Osteoblast (primary cell): ENCODE measurements at regions not wholly inside any gene's neighbourhood (a gene's known extent, or its start where the extent isn't known, plus 50 kb on each side); places are given as distances from the start of the nearest gene placed in this dataset.

Source experiments
- DNase-seq: peaks from one replicate; pipeline ENCODE4 v3.0.0; 2011; ENCODE audit warnings: low spot score, mixed read lengths; ENCODE audit not compliant: insufficient read length; ENCODE audit errors: missing footprints
- H2AFZ ChIP-seq: 2 replicates; pipeline ENCODE4 v1.6.0; 2011; ENCODE audit warnings: mild to moderate bottlenecking, low read length
- H3K27ac ChIP-seq: 2 replicates; pipeline ENCODE4 v1.5.1; 2011; ENCODE audit warnings: mild to moderate bottlenecking, low read depth, low read length, moderate library complexity
- H3K27me3 ChIP-seq: 2 replicates; pipeline ENCODE4 v1.6.0; 2012; ENCODE audit warnings: mild to moderate bottlenecking, control low read depth, inconsistent platforms, low read length, moderate library complexity; ENCODE audit not compliant: insufficient read depth
- H3K36me3 ChIP-seq: 2 replicates; pipeline ENCODE4 v1.5.1; 2011; ENCODE audit warnings: mild to moderate bottlenecking, low read length, control low read depth, moderate library complexity; ENCODE audit not compliant: insufficient read depth
- H3K4me1 ChIP-seq: 2 replicates; pipeline ENCODE4 v1.5.1; 2011; ENCODE audit warnings: mild to moderate bottlenecking, low read length, control low read depth, moderate library complexity; ENCODE audit not compliant: insufficient read depth
- H3K4me2 ChIP-seq: 2 replicates; pipeline ENCODE4 v1.6.0; 2011; ENCODE audit warnings: mild to moderate bottlenecking, low read length; ENCODE audit not compliant: insufficient read depth
- H3K4me3 ChIP-seq: fragments of 200-600 bp; sonication (generic); 3 replicates; pipeline ENCODE4 v1.5.1; 2012; ENCODE audit warnings: mild to moderate bottlenecking, low read length, inconsistent platforms; ENCODE audit not compliant: insufficient read depth
- H3K79me2 ChIP-seq: 2 replicates; pipeline ENCODE4 v1.6.0; 2012; ENCODE audit warnings: mild to moderate bottlenecking, low read length, control low read depth, inconsistent platforms; ENCODE audit not compliant: insufficient read depth
- H3K9me3 ChIP-seq: 2 replicates; pipeline ENCODE4 v1.5.1; 2011; ENCODE audit warnings: low read depth, low read length, control low read depth
- H4K20me1 ChIP-seq: 2 replicates; pipeline ENCODE4 v1.6.0; 2012; ENCODE audit warnings: mild to moderate bottlenecking, low read length, control low read depth; ENCODE audit not compliant: insufficient read depth
- TF ChIP-seq, protein P1 (sequence below): IDR thresholded peaks from 2 replicates; pipeline ENCODE4 v1.5.1; 2011; ENCODE audit warnings: mild to moderate bottlenecking, low read depth, low read length, moderate library complexity; ENCODE audit errors: extremely low read depth

DNA sequence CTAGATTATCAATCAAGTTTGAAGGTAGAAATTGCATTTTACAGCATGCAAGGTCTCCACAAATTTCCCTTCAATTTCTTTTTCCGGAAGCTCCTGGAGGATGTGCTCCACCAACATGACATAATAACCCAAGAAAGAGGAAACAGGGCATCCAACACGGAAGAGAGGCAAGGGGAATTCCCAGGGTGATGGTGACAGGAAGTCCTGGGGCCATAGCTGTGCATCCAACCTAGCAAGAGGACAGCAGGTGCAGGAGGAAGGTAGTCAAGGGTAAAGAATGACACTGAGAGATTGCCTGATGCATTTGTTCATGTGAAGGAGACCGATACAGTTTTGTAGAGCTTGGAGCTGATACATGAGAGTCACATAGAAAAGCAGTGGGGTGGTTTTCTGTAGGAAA, 115.7 kb upstream of the LSM6 start:
- no peaks in the 10 kb centered on the region for H3K4me1 ChIP-seq
- no peaks in the 10 kb centered on the region for H3K36me3 ChIP-seq
- no peak overlapping the region for H2AFZ ChIP-seq
- H4K20me1 ChIP-seq: no peaks in the 10 kb centered on the region
- DNase-seq: no peak
- H3K4me3 ChIP-seq: no peak overlapping the region
- peaks cover 14% of the 10 kb centered on the region for H3K27me3 ChIP-seq
- H3K4me2 ChIP-seq: no peak overlapping the region
- TF ChIP-seq, protein P1, sequence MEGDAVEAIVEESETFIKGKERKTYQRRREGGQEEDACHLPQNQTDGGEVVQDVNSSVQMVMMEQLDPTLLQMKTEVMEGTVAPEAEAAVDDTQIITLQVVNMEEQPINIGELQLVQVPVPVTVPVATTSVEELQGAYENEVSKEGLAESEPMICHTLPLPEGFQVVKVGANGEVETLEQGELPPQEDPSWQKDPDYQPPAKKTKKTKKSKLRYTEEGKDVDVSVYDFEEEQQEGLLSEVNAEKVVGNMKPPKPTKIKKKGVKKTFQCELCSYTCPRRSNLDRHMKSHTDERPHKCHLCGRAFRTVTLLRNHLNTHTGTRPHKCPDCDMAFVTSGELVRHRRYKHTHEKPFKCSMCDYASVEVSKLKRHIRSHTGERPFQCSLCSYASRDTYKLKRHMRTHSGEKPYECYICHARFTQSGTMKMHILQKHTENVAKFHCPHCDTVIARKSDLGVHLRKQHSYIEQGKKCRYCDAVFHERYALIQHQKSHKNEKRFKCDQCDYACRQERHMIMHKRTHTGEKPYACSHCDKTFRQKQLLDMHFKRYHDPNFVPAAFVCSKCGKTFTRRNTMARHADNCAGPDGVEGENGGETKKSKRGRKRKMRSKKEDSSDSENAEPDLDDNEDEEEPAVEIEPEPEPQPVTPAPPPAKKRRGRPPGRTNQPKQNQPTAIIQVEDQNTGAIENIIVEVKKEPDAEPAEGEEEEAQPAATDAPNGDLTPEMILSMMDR: no peak
- H3K9me3 ChIP-seq: no peaks in the 10 kb centered on the region
- H3K27ac ChIP-seq: no peak overlapping the region
- H3K79me2 ChIP-seq: no peaks in the 10 kb centered on the region

- no peak overlapping the region for H2AFZ ChIP-seq
- no peak overlapping the region for H3K4me2 ChIP-seq
- no peaks in the 10 kb centered on the region for H3K36me3 ChIP-seq
- peaks cover 4% of the 10 kb centered on the region for H3K4me1 ChIP-seq
- no peaks in the 10 kb centered on the region for H3K79me2 ChIP-seq
- H3K27me3 ChIP-seq: peaks cover 14% of the 10 kb centered on the region
- TF ChIP-seq, protein P1: no peak
- H3K27ac ChIP-seq: no peak overlapping the region
- no peaks in the 10 kb centered on the region for H4K20me1 ChIP-seq
- no peaks in the 10 kb centered on the region for H3K9me3 ChIP-seq
- DNase-seq: no peak
- H3K4me3 ChIP-seq: no peak overlapping the region
Observed at GRCh38 chr4:146059151-146059550, 116.4 kb upstream of the LSM6 start.

DNA sequence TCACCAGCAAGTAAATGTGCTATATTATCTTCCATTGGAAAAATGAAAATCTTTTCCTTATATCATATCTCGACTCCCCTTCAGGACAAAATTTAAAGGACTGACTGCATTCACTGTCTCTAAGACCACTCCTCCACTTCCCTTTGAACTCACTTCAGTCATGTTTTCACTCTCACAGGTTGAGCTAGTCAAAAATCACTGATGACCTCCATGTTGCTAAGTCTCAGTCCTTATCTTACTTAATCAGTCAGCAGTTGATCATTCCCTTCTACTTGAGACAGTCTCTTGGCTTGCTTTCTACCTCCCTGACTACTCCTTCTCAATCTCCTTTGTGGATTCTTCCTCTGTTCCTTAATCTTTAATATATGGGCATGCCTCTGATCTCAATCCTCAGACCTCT, 117.0 kb upstream of the LSM6 start:
- no peak overlapping the region for H3K4me2 ChIP-seq
- H3K27ac ChIP-seq: no peak overlapping the region
- TF ChIP-seq, protein P1: no peak
- no peaks in the 10 kb centered on the region for H3K36me3 ChIP-seq
- no peak overlapping the region for H3K4me3 ChIP-seq
- no peaks in the 10 kb centered on the region for H4K20me1 ChIP-seq
- H2AFZ ChIP-seq: no peak overlapping the region
- peaks cover 14% of the 10 kb centered on the region for H3K27me3 ChIP-seq
- peaks cover 9% of the 10 kb centered on the region for H3K4me1 ChIP-seq
- no peaks in the 10 kb centered on the region for H3K9me3 ChIP-seq
- H3K79me2 ChIP-seq: no peaks in the 10 kb centered on the region
- DNase-seq: no peak

GRCh38 chr4:146054676-146055075, 116.1 kb upstream of the ZNF827 start:
- Histone ChIP-seq H3K4me3 (no peak overlapping the region), H3K27me3 (peaks cover 10% of the 10 kb centered on the region), H3K4me1 (peaks cover 37% of the 10 kb centered on the region), H4K20me1 (no peaks in the 10 kb centered on the region), H3K79me2 (no peaks in the 10 kb centered on the region), H2AFZ (peak overlapping the region; percentile 17), H3K36me3 (no peaks in the 10 kb centered on the region), H3K4me2 (no peak overlapping the region), H3K9me3 (no peaks in the 10 kb centered on the region), H3K27ac (no peak overlapping the region)
- TF ChIP-seq, protein P1: no peak
- no peak for DNase-seq
